Bone marrow (tissue), 2 donors: ENCODE measurements at regions not wholly inside any gene's neighbourhood (a gene's known extent, or its start where the extent isn't known, plus 50 kb on each side); places are given as distances from the start of the nearest gene placed in this dataset.

Experiments
- DNase-seq, 2 donors: peaks; one replicate each; lab custom pipeline; 2025; lab: John Stamatoyannopoulos, UW

DNA sequence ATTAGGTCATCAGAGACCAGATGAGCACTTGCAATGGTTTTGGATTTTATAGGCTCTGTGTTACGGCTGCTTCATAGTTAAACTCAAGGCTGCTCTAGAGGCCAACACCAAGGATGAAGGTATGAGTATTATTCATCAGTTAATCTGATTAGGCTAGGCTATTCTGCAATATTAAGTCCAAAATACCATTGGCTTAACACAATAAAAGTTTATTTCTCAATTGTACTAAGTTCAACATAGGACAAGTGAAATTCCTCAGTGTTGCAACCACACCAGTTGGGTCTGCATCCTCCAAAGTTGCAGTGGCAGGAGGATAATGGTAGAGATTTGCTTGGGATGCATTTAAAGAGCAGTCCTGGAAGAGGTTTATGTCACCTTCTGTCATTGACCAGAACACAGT, 538.3 kb upstream of the CDH2 start:
- no peak for DNase-seq

DNA sequence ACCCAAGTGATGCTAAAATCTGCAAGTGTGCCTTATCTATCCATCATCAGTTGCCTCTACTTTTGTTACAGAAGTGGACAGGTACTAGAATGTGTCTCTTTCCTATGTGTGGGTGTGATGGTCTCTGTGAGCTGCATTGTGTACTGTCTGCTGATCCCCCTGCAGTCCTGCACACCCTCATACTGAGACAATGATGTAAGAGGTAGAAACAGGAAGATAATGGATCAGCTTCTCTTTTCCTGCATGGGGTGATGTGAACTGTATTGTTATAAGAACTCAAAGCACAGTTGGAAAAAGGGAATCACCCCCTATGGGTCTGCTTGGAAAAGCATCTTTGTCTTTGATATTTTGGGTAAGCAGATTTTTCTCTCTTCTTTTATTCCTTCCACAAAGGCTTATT, 537.6 kb upstream of the CDH2 start:
- no peak for DNase-seq

DNA sequence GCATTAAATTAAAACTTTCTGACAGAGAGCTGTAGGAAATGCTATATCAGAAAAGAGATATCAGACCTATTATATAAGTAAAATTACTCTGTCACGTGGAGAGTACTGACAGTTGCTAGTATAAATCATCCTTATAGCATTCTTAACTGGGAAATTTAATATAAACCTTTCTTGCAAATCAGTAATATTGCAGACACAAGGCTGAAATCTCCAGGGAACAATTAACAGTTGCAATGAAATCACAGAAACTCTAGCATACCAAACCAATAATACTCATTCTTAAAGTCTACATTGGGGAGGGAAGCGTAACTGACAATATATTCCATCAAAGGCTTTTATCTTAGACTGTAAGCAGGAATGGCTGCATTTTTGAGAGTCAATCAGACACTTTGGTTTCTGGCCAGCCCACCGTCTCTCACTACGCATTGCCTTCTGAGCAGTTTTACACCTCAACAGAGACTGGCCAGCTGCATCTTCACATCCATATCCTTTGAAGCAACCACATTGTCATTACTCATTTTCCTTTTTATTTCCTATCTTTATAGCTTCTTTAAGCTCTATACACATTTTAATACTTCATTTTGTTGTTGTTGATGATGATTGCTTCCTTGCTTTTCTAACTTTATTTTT, 536.0 kb upstream of the CDH2 start:
- no peak for DNase-seq

DNA sequence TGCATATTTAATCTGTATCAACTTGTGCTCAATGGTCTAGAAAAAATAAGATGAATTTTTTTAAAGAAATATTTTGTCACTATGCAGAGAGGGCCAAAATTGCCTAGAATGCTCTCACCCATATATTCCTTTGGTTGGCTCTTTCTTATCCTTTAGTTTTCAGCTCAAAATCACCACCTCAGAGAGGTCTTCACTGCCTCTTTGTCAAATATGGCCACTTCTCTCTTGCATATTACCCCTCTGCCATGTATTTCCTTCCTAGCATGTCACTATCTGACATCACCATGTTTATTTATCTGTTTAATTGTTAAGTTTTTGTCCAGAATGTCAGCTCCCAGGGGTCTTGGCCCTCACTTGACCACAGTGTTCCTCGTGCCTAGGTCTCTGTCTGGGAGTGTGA, 535.2 kb upstream of the CDH2 start:
- DNase-seq, result no peak

DNA sequence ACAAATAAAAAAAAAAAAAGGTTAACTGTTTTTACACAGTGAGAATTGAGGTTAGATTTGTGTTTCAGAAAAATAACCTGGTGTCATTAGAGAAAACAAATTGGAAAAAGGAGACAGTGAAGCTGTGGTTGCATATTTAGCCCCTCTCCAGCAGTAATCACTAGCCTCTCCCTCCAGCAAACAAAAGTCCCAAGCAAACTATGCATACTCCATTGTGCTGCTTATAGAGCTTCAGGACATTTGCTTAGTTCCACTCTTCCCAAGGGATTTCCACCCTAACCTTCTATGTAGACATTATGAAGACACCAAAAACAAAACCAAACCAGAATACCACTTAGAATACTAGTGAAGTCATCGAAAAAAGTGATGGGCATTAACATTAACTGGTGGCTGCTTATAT, 534.2 kb upstream of the CDH2 start:
- no peak for DNase-seq

DNA sequence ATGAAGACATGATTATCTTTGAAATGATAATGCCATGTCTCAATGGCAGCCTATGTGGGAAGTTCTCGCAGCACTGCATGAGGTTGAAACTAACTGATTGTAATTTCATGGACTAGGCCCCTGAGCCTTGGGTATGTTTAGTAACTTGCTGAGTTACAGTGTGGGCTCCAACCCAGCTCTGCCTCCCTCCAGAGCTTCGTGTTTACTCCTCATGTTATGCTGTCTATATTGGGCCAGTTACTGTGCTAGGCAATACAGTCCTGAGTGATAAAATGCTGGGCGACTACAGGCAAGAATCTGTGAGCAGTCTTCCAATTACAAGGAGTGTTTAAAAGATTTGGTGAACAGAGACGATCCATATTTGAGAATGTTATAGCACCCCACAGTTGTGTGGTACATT, 530.1 kb upstream of the CDH2 start:
- DNase-seq, result no peak

DNA sequence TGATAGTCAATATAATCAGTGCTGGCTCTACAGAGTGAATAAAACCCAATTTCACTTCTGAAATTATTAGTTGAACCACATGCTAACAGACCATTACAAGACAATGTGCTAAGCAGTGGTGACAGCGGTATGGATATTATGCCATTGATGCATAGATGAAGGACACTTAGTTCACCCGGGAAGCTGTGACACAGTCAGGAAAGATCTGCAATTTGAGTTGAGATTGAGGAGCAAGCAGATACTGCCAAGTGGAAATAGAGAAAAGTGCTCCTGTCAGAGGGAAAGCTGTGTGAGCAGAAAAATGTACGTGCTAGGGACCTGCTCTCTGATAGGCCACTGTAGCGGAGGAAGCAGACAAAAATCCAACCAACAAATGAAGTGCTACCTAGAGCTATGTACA, 529.5 kb upstream of the CDH2 start:
- DNase-seq, result no peak

DNA sequence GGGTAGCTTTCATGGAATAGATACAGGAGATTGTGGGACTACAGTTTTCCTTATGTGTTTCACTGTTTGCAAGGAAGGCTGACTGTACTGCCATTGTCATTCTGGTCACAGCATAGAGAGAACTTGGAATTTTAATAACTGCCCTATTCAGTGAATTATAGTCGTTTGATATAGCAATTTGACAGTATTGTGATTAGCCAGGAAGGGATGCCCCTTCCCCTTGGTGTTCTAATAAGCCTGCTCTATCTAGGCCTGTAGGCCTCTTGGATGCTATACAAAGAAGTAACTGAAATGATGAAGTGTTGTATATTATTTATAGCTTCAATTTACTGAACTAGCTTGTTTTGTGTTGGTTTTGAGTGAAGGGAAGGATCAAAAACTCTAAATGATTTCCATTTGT, 528.6 kb upstream of the CDH2 start:
- no peak for DNase-seq

DNA sequence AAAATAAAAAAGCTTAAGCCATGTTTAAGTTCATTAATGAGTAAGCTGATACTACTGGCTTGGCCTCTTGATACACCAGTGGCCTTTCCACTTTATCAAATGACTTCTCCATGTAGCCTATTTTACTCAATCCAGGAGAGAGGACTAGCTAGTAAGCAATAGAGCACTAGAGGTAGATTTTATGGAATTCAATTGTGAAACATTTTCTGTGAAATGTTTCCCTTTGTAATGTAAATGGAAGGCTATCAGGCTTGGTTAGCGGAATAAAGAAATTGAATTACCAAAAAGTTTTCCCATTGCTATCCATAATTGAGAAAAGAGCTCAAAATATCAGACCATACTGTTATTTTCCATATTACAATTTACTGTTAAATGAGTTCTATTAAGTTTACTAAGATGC, 515.4 kb upstream of the CDH2 start:
- DNase-seq, result no peak

DNA sequence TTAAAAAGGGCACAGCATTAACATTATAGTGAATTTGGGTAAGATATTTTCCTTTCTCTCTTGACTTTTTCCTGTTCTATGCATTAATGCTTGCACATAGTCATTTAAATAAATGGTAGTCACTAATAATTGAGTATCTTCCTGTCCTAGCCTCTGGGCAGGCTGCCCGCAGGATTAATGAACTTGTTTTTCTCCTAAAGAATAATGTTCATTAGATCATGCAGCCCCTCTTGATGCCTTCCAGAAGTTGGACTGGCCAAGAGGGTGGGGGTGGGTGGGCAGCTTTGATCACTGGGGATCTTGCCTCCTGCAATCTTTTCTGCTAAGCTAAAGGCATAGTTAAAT, 514.5 kb upstream of the CDH2 start:
- no peak for DNase-seq

DNA sequence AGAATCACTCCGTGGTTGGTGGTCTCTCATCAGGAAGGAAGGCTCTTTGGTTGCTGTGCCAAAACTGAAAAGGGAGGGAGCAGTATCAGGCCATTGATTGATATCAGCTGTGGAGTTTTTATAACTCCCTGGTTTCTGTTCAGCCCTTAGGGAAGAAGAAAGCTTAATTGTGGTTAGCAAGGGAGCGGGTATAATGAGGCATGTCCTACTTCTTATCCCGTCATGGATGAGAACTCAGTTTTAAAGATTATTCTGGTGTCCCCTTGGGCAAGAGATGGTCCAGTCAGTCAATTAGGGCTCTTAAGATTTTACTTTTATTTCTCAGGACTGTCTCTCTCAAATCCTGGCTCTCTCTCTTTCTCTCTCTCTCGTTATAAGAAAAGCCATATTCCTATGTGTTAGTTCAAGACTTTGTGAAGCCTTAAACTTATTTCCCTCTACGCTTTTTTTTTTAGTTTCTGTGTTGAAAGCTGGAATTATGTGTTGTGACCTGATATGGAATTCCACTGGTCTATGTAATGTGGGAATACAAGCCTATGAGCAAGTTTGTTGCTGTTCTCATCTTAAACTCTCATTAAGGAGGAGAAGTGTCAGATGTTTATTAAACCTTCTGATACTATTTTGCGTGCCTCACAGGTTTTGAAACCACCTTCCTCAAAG, 514.0 kb upstream of the CDH2 start:
- DNase-seq, result no peak

DNA sequence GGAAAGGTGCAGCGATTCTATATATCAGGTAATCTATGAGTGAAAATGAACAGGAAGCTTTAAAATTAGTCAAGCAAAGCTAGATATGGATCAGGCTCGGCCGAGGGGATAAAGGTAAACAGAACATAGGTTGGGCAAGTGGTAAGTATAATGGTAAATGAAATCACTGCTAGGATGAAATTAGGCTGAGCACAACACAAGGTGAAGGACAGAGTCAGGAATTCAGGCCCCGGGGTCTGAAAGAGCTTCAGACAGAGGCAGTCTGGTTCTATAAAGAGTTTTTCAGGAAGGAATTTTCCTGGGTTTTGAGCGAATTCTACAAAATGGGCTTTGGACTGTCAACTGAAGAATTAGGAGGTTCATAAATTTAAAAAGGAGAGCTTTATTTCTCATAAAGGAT, 513.2 kb upstream of the CDH2 start:
- DNase-seq, result no peak

DNA sequence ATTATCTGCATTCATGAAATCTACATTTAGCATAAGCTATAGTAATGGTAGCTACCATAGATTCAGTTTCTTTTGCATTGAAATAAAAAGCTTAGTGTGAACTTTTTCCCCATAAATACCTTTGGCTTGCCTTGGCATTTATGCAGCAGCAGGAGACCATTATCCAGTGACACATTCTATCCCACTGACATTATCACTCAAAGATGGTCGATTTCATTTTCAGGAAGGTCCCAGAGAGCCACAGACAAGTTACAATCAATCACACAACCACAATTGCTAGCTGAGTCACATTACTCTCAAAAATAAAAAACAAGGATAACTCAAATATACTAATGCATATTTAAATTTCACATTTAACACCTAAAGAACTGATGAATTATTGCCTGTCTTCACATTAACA, 512.7 kb upstream of the CDH2 start:
- no peak for DNase-seq

DNA sequence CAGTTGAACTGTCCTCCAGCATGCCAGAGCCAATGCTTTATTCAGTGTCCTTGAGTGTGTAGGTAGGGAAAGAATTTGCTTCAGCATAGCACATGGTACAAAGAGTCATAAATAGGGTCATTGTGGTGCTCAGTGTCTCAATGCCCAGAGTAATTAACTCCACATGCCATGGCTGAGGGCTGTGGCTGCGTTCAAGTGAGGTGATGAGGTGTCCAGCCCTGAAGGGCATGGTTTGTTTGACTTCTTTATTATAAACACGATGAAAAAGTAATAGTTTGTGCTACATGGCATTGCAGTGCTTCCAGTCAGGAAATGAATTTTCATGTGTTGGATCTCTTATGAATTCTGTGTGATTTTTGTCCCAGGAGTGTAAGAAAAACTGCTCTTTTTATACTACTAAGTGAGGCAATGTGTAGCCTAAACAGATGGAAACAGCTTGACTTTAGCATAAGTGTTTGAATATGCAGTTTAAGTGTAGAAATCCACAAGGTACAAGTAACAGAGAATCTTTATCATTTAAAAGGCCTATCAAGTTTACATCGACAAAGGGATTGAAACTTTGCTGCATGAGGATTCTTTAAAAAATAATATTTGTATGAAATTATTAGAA, 507.9 kb upstream of the CDH2 start:
- DNase-seq, result no peak

DNA sequence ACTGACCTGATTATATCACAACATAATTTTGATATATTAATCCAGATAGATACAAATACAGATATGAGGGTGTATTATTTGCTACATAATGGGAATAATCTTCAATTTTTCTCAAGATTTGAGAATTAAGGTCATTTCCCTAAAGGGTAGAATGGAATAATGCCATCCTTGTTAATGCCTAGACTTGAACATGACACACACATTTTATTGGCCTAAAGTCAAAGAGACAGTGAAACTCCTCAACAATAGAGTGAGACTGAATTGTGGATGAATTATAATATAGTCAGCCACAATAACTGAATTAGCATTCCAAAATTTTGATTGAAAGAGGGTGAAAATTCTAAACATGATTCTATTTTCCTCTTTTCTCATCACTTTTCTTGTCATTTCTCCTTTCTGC, 506.0 kb upstream of the CDH2 start:
- no peak for DNase-seq

DNA sequence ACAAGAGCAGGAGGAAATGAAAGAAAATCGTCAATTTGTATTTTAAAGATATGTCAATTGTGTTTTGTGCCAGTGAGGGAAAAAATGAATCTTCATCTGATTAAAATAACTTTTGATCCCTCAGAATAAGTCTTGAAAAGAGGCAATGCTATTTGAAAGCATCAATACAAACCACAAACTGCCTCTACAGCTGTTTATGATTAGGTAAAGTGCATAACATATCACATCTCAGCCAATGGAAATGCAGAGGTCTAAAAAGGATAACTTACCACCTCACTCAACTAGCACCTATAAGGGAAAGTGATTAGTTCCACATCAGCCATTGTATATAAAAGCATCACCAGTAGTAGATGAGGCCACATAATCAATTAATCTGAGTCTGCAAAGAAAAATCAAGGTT, 492.2 kb upstream of the CDH2 start:
- no peak for DNase-seq

DNA sequence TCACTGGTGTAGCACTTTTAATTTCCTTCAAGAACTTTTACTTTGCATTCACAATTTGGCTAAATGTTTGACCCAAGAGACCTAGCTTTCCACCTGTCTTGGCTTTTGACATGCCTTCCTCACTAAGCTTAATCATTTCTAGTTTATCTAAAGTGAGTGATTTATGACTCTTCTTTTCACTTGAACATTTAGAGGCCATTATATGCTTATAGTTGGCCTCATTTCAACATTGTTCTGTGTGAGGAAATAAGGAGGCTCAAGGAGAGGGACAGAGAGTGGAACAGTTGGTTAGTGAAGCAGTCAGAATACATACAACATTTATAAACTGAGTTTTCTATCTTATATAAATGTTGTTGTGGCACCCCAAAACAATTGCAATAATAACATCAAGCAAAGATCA, 489.3 kb upstream of the CDH2 start:
- no peak for DNase-seq

DNA sequence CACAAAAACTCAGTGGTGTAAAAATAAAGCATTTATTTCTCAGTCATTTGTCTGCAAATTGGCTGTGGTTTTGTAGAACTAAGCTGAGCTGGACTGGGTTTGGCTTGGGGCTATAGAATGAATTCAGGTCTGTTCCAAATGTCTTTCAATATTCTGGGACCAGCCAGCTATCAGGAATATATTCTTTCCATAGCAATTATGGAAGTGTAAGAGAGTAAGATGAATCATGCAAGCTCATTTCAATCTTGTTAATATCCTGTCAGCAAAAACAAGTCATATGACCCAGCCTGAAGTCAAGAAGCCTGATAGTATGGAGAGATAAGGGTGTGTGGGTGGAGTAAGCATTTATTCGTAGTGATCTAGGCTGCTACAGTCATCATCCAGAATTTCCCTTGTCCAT, 481.0 kb upstream of the CDH2 start:
- DNase-seq, result no peak

DNA sequence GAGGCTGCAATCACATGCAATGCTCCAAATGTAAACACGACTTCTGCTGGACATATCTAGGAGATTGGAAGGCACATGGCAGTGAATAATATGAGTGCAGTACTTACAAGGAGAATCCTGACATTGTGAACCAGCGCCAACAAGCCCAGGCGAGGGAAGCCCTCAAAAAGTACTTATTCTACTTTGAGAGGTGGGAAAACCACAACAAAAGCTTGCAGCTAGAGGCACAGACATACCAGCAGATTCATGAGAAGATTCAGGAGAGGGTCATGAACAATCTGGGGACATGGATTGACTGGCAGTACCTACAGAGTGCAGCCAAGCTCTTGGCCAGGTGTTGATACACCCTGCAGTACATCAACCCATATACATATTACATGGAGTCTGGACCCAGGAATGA, 475.7 kb upstream of the CDH2 start:
- DNase-seq, result no peak

DNA sequence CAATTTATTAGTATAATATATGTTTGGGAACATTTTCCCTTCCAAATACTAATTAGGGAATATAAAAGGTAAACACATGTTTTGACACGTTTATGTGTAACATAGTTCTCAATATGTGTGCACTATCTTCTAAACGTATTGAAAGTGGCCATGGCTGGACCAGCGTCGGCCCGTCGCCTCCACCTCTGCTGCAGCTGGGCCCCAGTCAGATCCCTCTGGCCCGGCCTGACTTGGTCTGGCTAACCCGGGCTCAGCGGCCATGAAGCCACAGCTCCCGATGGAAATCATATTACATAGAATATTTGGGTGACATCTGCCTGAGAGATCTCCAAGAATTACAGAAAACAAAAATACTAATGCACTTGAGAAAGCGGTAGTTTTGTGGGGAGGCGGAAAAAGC, 474.4 kb upstream of the CDH2 start:
- DNase-seq, result no peak

DNA sequence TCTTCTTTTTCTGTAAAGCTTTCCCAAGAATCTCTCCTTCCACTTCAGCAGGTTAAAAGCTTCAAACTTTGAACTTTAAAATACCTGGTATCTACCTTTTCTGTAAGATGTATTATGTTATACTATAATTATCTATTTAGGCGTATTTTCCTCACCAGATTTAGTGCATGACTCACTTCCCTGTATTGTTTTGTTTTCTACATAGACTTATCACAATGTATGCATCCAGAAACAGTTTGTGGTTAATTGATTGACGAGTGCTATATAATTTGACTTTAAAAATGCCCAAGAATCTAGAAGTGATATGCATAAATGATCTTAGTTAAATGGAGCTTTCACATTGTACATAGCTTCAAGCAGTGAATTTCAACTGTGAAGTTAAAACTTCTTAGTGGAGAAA, 473.9 kb upstream of the CDH2 start:
- DNase-seq, result no peak

DNA sequence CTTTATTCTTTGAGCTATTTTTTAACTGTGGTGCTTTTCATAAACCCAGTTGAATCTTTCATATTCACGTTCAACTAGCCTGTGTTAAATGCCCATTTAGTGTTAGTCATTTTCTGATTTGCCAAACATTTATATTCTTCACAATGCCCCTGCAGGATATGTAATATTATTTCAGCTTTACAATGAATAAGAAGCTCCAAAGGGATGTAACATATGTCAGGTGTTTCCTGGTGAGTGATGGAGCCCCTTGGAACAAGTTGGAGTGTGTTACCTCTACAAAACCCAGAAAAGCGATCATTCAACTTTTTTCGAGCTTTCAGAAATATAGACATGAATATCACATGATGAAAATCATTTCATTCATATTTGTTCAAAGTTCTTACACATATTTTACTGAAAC, 471.0 kb upstream of the CDH2 start:
- DNase-seq, result no peak

DNA sequence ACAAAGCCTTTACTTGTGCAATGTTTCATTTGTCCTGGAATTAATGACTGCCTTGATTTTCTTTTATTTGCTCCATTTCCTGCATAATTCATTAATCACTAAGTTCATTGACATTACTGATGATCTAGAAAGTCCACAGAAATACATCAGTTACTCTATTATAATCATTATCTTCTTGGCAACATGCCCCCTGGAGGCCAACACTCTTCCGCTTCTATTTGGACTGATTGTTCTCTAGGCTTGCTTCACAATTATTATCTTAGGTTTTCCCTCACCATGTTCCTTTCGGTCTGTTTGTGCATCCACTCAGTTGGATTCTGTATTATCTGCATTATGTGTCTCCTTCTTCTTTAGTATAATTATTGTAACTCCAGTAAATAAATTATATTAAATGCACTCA, 461.0 kb upstream of the CDH2 start:
- DNase-seq, result no peak

DNA sequence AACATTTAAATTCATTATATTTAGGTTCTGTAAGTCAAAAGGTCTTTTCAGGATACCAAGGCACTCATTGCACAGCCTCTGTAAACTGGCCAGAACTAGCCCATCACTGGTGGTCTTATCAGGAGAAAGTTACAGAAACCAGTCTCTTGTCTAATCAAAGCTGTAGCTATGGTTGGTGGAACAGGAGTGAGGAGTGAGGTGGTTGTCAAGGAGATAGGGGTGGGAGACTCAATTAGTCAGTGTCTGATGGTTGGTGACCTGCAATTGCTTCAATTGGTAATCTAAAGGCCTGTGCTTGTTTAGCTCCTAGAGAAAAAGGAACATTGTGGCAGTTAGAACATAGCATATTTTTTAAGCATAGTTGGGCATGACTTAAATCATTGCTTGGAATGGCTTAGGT, 458.6 kb upstream of the CDH2 start:
- DNase-seq, result no peak
